ENCODE measurements at regions not wholly inside any gene's neighbourhood (a gene's known extent, or its start where the extent isn't known, plus 50 kb on each side); places are given as distances from the start of the nearest gene placed in this dataset.

- H2AFZ ChIP-seq (ENCODE audit: low read length): no peak overlapping the region
- no peaks in the 10 kb centered on the region for H4K20me1 ChIP-seq (ENCODE audit: control insufficient read depth, extremely low read depth, insufficient read depth, low read length)
- no peaks in the 10 kb centered on the region for H3K36me3 ChIP-seq (ENCODE audit: control insufficient read depth, insufficient read depth, low read length)
- H3K27me3 ChIP-seq (ENCODE audit: control insufficient read depth, insufficient read depth, low read length): no peaks in the 10 kb centered on the region
- no peak overlapping the region for H3K27ac ChIP-seq (ENCODE audit: insufficient read depth, low read length)
- H3K4me1 ChIP-seq (ENCODE audit: control insufficient read depth, extremely low read depth, insufficient read depth, low read length): no peaks in the 10 kb centered on the region
- no peaks in the 10 kb centered on the region for H3K9me3 ChIP-seq (ENCODE audit: control insufficient read depth, insufficient read depth, low read depth, low read length)
- no peak for TF ChIP-seq EZH2 (IDR thresholded peaks at IDR 0.05; ENCODE audit: low read length, missing control alignments)
- no peak for TF ChIP-seq CTCF (conservative IDR thresholded peaks at IDR 0.05 in 1 of 2, IDR thresholded peaks at IDR 0.05 in 1 of 2; ENCODE audit: low read depth in 1 of 2, low read length in 2 of 2)
- no peaks in the 10 kb centered on the region for H3K79me2 ChIP-seq (ENCODE audit: control insufficient read depth, insufficient read depth, low read length)
- H3K9ac ChIP-seq (ENCODE audit: insufficient read depth, low read length): no peak overlapping the region
- no peak overlapping the region for H3K4me2 ChIP-seq (ENCODE audit: extremely low read depth, insufficient read depth, low read length)
- H3K4me3 ChIP-seq (replicated peaks in 1 of 4; ENCODE audit: control extremely low read depth in 1 of 4, insufficient read depth in 1 of 4, low read depth in 3 of 4, low read length in 4 of 4): no peak overlapping the region
- no peak for DNase-seq (ENCODE audit: low read depth in 2 of 2)
These were observed 579.5 kb downstream of the MBD2 start for GRCh38 chr18:53644799-53645471.

- Histone ChIP-seq H3K4me1 (ENCODE audit: control insufficient read depth, extremely low read depth, insufficient read depth, low read length) (no peaks in the 10 kb centered on the region), H3K36me3 (ENCODE audit: control insufficient read depth, insufficient read depth, low read length) (no peaks in the 10 kb centered on the region), H3K9me3 (ENCODE audit: control insufficient read depth, insufficient read depth, low read depth, low read length) (no peaks in the 10 kb centered on the region), H2AFZ (ENCODE audit: low read length) (no peak overlapping the region), H3K27ac (ENCODE audit: insufficient read depth, low read length) (no peak overlapping the region), H3K27me3 (ENCODE audit: control insufficient read depth, insufficient read depth, low read length) (no peaks in the 10 kb centered on the region), H4K20me1 (ENCODE audit: control insufficient read depth, extremely low read depth, insufficient read depth, low read length) (no peaks in the 10 kb centered on the region), H3K4me2 (ENCODE audit: extremely low read depth, insufficient read depth, low read length) (no peak overlapping the region), H3K79me2 (ENCODE audit: control insufficient read depth, insufficient read depth, low read length) (no peaks in the 10 kb centered on the region), H3K4me3 (replicated peaks in 1 of 4; ENCODE audit: control extremely low read depth in 1 of 4, insufficient read depth in 1 of 4, low read depth in 3 of 4, low read length in 4 of 4) (no peak overlapping the region), H3K9ac (ENCODE audit: insufficient read depth, low read length) (no peak overlapping the region)
- DNase-seq (ENCODE audit: low read depth in 2 of 2): no peak
- TF ChIP-seq EZH2 (IDR thresholded peaks at IDR 0.05; ENCODE audit: low read length, missing control alignments) (no peak), CTCF (conservative IDR thresholded peaks at IDR 0.05 in 1 of 2, IDR thresholded peaks at IDR 0.05 in 1 of 2; ENCODE audit: low read depth in 1 of 2, low read length in 2 of 2) (no peak)
These were observed 584.8 kb downstream of the MBD2 start for GRCh38 chr18:53639687-53640086.

GRCh38 chr18:53629337-53629736, 595.1 kb downstream of the MBD2 start:
- no peak for DNase-seq (ENCODE audit: low read depth in 2 of 2)
- H3K27ac ChIP-seq (ENCODE audit: insufficient read depth, low read length): no peak overlapping the region
- no peaks in the 10 kb centered on the region for H3K9me3 ChIP-seq (ENCODE audit: control insufficient read depth, insufficient read depth, low read depth, low read length)
- TF ChIP-seq EZH2 (IDR thresholded peaks at IDR 0.05; ENCODE audit: low read length, missing control alignments) (no peak), CTCF (conservative IDR thresholded peaks at IDR 0.05 in 1 of 2, IDR thresholded peaks at IDR 0.05 in 1 of 2; ENCODE audit: low read depth in 1 of 2, low read length in 2 of 2) (no peak)
- H3K9ac ChIP-seq (ENCODE audit: insufficient read depth, low read length): no peak overlapping the region
- no peaks in the 10 kb centered on the region for H3K27me3 ChIP-seq (ENCODE audit: control insufficient read depth, insufficient read depth, low read length)
- H3K4me2 ChIP-seq (ENCODE audit: extremely low read depth, insufficient read depth, low read length): no peak overlapping the region
- no peak overlapping the region for H2AFZ ChIP-seq (ENCODE audit: low read length)
- H3K4me1 ChIP-seq (ENCODE audit: control insufficient read depth, extremely low read depth, insufficient read depth, low read length): no peaks in the 10 kb centered on the region
- no peak overlapping the region for H3K4me3 ChIP-seq (replicated peaks in 1 of 4; ENCODE audit: control extremely low read depth in 1 of 4, insufficient read depth in 1 of 4, low read depth in 3 of 4, low read length in 4 of 4)
- no peaks in the 10 kb centered on the region for H4K20me1 ChIP-seq (ENCODE audit: control insufficient read depth, extremely low read depth, insufficient read depth, low read length)
- no peaks in the 10 kb centered on the region for H3K36me3 ChIP-seq (ENCODE audit: control insufficient read depth, insufficient read depth, low read length)
- H3K79me2 ChIP-seq (ENCODE audit: control insufficient read depth, insufficient read depth, low read length): no peaks in the 10 kb centered on the region

Data from fibroblast of lung (primary cell).